Thyroid gland (tissue), 4 donors: ENCODE measurements at regions not wholly inside any gene's neighbourhood (a gene's known extent, or its start where the extent isn't known, plus 50 kb on each side); places are given as distances from the start of the nearest gene placed in this dataset.

Source experiments
- POLR2A ChIP-seq, 2 donors: fragments of 450-650 bp; IDR thresholded peaks; one replicate each; pipeline ENCODE4 v1.6.1; 2017; ENCODE audit warnings: antibody characterized with exemption in 2 of 2, mild to moderate bottlenecking in 2 of 2, moderate library complexity in 1 of 2
- TF ChIP-seq, protein P1 (sequence below), 6 experiments: fragments of 200-600 bp in 3 of 6; fragments of 450-650 bp in 3 of 6; sonication (generic) in 3 of 6; IDR thresholded peaks; one replicate each; pipeline ENCODE4 v1.5.1; 2016 to 2019; ENCODE audit warnings: antibody characterized with exemption in 6 of 6, mild to moderate bottlenecking in 2 of 6, inconsistent platforms in 1 of 6, moderate library complexity in 1 of 6

DNA sequence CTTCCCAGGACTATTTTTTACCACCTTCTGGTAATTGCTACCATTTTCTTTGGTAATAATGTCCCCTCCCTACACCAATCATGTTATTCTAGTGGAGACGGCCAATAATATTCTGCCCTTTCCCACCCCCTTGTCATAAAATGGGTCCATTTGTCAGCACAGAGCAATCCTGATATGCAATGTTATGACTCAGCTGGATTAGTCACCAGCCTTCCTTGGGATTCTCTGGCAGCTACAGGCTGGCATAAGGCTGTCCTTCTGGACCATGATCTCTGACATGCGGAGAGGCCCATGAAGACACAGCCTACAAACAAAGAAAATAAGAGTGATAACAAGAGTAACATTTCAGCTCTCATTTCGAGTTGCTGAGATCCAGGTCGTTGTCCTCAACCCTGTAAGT is 222.0 kb upstream of the CPNE8 start:
- TF ChIP-seq, protein P1, sequence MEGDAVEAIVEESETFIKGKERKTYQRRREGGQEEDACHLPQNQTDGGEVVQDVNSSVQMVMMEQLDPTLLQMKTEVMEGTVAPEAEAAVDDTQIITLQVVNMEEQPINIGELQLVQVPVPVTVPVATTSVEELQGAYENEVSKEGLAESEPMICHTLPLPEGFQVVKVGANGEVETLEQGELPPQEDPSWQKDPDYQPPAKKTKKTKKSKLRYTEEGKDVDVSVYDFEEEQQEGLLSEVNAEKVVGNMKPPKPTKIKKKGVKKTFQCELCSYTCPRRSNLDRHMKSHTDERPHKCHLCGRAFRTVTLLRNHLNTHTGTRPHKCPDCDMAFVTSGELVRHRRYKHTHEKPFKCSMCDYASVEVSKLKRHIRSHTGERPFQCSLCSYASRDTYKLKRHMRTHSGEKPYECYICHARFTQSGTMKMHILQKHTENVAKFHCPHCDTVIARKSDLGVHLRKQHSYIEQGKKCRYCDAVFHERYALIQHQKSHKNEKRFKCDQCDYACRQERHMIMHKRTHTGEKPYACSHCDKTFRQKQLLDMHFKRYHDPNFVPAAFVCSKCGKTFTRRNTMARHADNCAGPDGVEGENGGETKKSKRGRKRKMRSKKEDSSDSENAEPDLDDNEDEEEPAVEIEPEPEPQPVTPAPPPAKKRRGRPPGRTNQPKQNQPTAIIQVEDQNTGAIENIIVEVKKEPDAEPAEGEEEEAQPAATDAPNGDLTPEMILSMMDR (IDR thresholded peaks at IDR 0.05): no peak
- TF ChIP-seq POLR2A (IDR thresholded peaks at IDR 0.05): no peak
